VCaP (cell line): ENCODE measurements at regions not wholly inside any gene's neighbourhood (a gene's known extent, or its start where the extent isn't known, plus 50 kb on each side); places are given as distances from the start of the nearest gene placed in this dataset.

ENCODE experiments used
- H3K27ac ChIP-seq: fragments of 450-650 bp; 2 replicates; pipeline ENCODE4 v1.5.1; 2017
- TF ChIP-seq, protein P1 (sequence below): fragments of 450-650 bp; conservative IDR thresholded peaks from 2 replicates; pipeline ENCODE4 v1.5.1; 2017; ENCODE audit warnings: mild to moderate bottlenecking, moderate library complexity

DNA sequence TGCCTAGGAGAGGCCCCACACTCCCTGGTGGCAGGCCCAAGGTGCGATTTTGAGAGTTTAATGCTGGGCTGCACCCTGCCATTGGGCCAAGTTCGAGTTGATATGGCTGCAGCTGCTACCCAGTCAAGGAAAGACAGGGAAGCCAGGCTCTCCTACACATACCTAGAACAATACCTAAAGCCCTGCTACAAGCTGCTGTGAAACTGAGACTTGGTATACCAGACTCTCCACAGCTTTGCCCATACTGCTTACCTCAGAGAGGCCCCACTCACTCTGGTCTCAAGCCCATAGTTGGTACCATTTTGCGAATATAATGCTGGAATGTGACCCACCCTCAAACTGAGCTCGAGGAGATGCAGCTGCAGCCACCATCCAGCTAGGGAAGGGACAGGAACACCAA, 147.7 kb upstream of the MAGEB2 start:
- TF ChIP-seq, protein P1, sequence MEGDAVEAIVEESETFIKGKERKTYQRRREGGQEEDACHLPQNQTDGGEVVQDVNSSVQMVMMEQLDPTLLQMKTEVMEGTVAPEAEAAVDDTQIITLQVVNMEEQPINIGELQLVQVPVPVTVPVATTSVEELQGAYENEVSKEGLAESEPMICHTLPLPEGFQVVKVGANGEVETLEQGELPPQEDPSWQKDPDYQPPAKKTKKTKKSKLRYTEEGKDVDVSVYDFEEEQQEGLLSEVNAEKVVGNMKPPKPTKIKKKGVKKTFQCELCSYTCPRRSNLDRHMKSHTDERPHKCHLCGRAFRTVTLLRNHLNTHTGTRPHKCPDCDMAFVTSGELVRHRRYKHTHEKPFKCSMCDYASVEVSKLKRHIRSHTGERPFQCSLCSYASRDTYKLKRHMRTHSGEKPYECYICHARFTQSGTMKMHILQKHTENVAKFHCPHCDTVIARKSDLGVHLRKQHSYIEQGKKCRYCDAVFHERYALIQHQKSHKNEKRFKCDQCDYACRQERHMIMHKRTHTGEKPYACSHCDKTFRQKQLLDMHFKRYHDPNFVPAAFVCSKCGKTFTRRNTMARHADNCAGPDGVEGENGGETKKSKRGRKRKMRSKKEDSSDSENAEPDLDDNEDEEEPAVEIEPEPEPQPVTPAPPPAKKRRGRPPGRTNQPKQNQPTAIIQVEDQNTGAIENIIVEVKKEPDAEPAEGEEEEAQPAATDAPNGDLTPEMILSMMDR = no peak
- no peak overlapping the region for H3K27ac ChIP-seq

DNA sequence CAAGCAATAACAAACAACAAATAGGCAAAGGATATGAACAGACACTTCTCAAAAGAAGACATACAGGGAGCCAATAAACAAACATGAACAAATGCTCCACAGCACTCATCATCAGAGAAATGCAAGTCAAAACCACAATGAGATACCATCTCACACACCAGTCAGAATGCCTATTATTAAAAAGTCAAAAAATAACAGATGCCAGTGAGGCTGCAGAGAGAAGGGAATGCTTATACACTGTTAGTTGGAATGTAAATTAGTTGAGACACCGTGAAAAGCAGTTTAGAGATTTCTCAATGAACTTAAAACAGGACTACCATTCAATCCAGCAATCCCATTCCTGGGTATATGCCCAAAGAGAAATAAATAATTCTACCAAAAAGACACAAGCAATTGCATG, 129.8 kb upstream of the MAGEB2 start:
- TF ChIP-seq, protein P1 = no peak
- no peak overlapping the region for H3K27ac ChIP-seq

DNA sequence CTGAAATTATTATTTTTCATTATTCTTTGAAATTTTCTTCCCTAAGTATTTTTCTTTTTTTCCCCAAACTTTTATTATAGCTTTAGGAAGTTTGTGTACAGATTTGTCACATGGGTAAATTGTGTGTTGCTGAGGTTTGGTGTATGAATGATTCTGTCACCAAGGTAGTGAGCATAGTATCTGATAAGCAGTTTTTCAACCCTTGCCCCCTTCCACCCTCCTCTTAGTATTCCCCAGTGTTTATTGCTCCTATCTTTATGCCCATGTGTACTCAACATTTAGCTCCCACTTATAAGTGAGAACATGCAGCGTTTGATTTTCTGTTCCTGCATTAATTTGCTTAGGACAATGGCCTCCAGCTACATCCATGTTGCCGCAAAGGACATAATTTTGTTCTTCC, 103.9 kb upstream of the MAGEB2 start:
- TF ChIP-seq, protein P1 = no peak
- H3K27ac ChIP-seq = no peak overlapping the region

DNA sequence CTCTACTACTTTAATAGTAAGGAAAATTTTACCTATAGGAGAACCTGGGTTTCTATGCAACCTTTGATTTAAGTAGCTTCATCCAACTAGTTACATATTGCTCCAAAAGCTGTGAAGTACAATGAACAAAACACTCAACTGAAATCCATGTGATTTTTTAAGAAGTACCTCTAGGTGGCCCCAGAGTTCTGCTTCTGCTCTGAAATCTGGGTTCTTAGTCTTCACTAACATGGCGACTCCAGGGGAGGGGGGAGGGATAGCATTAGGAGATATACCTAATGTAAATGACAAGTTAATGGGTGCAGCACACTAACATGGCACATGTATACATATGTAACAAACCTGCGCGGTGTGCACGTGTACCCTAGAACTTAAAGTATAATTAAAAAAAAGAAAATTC, 73.4 kb upstream of the MAGEB2 start:
- no peak overlapping the region for H3K27ac ChIP-seq
- TF ChIP-seq, protein P1 = peak; percentile 47

DNA sequence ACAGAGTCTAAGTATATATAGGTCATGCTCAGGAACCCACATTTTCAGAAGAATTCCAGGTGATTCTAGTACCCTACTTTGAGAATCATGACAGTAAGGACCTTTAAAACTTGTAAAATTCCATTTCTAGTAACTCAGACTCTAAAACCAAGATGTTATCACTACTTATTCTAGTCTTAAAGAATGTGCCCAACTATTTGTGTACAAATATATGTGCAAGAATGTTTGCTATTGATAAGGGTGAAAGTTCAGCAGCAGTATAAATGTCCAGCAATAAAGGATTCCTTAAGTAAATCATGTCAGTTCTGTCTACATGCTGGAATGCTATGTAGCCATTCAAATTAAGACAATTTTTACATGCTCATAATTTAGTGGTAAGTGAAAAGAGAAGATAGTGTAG, 71.1 kb upstream of the MAGEB2 start:
- no peak overlapping the region for H3K27ac ChIP-seq
- TF ChIP-seq, protein P1 = no peak

DNA sequence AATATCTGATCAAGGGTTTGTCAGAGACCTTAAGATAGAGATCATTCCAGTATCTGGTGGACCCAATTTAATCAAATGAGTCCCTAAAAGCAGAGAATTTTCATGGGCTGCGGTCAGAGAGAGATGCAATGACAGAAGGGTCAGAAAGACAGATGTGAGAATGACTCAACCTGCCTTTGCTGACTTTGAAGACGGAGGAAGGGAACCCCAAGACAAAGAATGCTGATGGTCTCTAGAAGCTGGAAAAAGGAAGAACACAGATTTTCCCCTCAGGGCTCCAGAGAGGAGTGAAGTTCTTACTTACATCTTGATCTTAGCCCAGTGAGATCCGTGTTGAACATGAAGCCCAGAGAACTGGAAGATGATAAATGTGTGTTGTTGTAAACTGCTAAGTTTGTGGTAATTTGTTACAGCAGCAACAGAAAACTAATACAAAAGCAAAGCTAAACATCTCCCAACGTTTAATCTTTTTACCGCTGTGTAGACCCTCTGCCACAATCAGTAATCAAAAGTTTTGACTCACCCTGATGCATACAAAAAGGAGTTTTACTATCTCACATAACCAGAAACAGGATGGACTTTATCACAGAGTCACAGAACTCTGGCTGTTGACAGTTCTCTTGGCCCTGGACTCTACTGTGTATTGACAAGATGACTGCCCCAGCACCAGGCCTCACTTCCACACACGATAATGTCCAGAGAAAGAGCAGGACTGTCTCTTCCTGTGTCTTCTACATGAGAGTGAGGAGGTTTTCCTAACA, 70.2 kb upstream of the MAGEB2 start:
- TF ChIP-seq, protein P1 = no peak
- H3K27ac ChIP-seq = no peak overlapping the region

DNA sequence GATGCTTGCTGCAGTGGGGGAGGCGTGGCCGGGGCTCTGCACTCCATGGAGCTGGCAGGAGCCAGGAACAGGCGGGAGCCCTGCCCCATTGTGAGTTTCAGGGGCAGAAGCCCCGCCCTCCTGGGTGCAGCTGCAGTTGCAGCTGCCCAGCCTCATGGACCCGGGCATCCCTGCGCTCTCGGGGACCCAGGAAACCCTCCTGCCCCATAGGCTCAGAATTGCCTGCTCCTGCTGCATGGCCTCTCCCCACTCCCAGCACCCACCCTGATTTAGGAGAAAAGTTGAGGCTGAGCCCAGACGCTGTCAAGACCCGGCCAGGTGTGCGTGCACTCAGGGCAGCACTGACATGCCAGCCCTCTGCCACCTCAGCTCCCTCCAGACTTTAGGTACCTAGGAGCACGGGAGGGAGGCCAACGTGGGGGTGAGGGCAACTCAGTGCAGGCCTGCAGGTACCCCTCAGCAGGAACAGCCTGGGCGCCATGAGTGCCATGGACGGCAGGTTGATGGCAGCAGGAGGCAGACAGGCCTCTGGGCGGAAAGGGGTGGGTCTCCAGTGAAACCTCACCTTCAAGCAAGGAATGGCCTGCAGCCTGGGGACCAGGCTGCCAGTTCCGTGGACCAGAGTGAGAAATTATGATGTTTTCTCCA, 67.2 kb upstream of the MAGEB2 start:
- TF ChIP-seq, protein P1 = no peak

DNA sequence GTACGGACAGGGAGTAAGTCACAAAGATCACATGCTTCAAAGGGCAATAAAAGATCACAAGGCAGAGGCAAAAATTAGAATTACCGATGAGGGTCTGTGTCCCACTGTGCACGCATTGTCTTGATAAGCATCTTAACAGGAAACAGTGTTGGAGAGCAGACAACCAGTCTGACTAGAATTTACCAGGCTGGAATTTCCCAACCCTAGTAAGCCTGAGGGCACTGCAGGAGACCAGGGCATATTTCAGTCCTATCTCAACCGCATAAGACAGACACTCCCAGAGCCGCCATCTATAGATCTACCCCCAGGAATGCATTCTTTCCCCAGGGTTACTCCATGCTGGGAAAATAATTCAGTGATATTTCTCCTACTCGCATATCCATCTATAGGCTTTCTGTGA, 66.2 kb upstream of the MAGEB2 start:
- peak overlapping the region; percentile 54 for H3K27ac ChIP-seq

More for the DNA sequence above, 67.2 kb upstream of the MAGEB2 start:
- H3K27ac ChIP-seq = peak overlapping the region; percentile 54
